Cardiac muscle cell (in vitro differentiated cells and primary cell): ENCODE measurements at regions not wholly inside any gene's neighbourhood (a gene's known extent, or its start where the extent isn't known, plus 50 kb on each side); places are given as distances from the start of the nearest gene placed in this dataset.

Source experiments
- DNase-seq, 2 donors: peaks; one replicate each; pipeline versions ENCODE4 v3.0.0 to v3.0.0-alpha.2; 2010 to 2017; ENCODE audit warnings: low read depth in 1 of 2, low spot score in 1 of 2
- H3K27ac ChIP-seq: fragments of 200-600 bp; sonication (generic); 2 replicates; pipeline ENCODE4 v1.5.1; 2016
- H3K27me3 ChIP-seq: fragments of 200-600 bp; sonication (generic); 2 replicates; pipeline ENCODE4 v1.6.0; 2016; ENCODE audit warnings: control low read depth
- H3K36me3 ChIP-seq: fragments of 200-600 bp; sonication (generic); 2 replicates; pipeline ENCODE4 v1.5.1; 2016; ENCODE audit warnings: control low read depth
- H3K4me1 ChIP-seq: fragments of 200-600 bp; sonication (generic); 2 replicates; pipeline ENCODE4 v1.8.1; 2017; ENCODE audit warnings: low read depth, mild to moderate bottlenecking, mixed run types
- H3K4me3 ChIP-seq: fragments of 200-600 bp; sonication (generic); 2 replicates; pipeline ENCODE4 v1.5.1; 2016; ENCODE audit warnings: mild to moderate bottlenecking
- H3K9me3 ChIP-seq: fragments of 200-600 bp; sonication (generic); 2 replicates; pipeline ENCODE4 v1.5.1; 2017; ENCODE audit warnings: low read depth, mild to moderate bottlenecking, control low read depth
- TF ChIP-seq, protein P1 (sequence below): IDR thresholded peaks from 2 replicates; pipeline ENCODE4 v1.5.1; 2012; ENCODE audit warnings: low read depth, mild to moderate bottlenecking, low read length

DNA sequence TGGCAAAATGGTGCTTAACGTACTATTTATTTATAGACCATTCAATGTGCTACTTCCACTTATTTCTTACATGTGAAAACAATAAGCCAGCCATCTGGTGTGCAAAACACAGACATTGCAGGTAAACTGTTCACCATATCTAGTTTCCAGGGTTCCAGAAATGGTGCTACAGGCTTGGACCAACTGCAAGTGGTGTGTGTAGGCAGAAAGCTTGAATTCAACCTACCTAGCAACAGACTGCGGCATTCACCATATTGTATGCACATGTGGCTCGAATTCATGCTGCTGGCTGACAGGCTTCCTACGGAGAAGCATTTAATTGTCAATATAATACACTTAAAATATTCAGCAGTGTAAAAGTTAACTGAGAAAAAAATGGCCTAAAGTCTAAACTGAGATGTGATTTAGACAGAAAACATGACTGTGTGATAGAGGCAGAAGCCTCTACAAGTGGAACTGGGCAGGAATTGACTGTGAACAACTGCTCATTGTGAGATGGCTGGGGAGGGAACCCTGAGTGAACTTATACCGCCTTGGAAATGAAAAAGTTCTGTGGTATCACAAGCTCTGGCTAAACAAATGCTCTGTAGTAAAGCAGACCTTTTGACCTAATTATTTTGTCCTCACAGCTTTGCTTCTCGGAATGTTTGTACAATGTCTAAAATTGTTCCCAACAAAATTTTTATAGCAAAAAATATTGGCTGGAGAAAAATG lies 434.7 kb downstream of the GRIA2 start:
- H3K4me3 ChIP-seq, result no peak overlapping the region
- H3K9me3 ChIP-seq, result no peaks in the 10 kb centered on the region
- no peak overlapping the region for H3K27ac ChIP-seq
- no peak for DNase-seq
- no peaks in the 10 kb centered on the region for H3K4me1 ChIP-seq
- TF ChIP-seq, protein P1, sequence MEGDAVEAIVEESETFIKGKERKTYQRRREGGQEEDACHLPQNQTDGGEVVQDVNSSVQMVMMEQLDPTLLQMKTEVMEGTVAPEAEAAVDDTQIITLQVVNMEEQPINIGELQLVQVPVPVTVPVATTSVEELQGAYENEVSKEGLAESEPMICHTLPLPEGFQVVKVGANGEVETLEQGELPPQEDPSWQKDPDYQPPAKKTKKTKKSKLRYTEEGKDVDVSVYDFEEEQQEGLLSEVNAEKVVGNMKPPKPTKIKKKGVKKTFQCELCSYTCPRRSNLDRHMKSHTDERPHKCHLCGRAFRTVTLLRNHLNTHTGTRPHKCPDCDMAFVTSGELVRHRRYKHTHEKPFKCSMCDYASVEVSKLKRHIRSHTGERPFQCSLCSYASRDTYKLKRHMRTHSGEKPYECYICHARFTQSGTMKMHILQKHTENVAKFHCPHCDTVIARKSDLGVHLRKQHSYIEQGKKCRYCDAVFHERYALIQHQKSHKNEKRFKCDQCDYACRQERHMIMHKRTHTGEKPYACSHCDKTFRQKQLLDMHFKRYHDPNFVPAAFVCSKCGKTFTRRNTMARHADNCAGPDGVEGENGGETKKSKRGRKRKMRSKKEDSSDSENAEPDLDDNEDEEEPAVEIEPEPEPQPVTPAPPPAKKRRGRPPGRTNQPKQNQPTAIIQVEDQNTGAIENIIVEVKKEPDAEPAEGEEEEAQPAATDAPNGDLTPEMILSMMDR, result no peak
- H3K27me3 ChIP-seq, result no peaks in the 10 kb centered on the region
- no peaks in the 10 kb centered on the region for H3K36me3 ChIP-seq

DNA sequence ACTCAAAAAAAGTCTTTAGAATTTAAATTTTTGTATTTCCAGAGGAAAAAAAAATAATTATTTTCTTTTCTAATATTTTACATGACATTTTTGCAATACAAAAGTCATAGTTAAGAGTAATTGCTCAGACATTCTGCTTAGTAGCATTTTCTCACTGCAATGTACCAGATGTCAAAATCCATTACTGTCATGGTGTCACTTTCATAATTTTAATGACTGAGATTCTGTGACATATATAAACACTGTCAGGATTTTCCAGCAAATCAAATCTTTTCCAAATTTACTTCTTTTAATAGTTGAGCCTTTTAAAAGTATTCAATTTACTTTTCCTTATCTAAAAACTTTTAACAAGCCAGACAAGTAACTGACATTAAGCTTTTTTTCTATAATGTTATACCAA lies 422.7 kb downstream of the GRIA2 start:
- H3K4me3 ChIP-seq, result no peak overlapping the region
- no peak overlapping the region for H3K27ac ChIP-seq
- H3K36me3 ChIP-seq, result no peaks in the 10 kb centered on the region
- TF ChIP-seq, protein P1, result no peak
- DNase-seq, result no peak
- no peaks in the 10 kb centered on the region for H3K4me1 ChIP-seq
- H3K9me3 ChIP-seq, result no peaks in the 10 kb centered on the region
- H3K27me3 ChIP-seq, result no peaks in the 10 kb centered on the region

DNA sequence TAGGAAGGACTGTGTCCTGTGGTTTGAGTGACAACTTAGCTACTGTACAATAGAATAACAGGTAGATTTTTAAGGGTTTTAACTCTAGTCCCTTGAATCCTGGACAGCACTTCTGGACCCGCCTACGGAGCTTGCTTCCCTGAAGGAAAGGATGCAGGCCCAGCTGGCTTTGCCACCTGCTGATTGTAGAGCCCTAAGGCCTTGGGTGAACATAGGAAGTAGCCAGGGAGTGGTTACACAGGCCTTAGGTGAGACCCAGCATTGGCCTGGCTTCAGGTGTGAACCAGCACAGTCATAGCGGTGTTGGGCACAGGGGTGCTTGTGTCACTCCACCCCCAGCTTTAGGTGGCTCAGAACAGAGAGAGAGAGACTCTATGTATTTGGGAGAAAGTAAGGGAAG lies 413.5 kb downstream of the GRIA2 start:
- DNase-seq, result no peak
- TF ChIP-seq, protein P1, result no peak

DNA sequence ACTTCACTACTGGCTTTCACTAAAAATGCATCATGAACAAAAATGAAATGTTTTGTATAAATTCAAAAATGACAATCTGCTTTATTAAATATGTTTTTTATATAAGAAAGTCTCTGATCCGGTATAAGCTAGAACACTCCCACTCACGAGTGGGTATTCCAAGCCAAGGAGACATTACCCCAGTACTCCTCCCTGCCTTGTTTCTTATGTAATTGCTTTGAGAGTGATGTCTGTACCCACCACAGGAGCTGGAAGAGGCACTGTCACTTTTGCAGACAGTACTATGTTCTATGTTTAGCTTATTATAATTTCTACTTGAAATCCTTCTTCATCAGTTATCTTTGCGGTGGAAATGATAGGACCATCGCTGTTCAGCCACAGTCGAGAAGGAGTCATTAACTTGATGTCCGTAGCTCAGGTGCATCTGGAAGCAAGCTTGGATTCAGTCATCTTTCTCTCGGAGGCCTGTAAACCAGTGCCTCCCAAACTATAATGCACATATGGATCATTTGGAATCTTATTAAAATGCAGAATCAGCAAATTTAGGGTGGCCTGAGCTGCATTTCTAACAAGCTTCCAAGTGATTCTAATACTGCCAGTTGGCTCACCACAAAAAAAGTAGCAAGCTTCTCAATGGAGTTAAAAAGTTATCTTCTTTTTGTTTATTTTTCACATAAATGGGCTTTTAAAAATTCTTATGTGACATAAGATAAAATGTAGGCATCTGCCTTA lies 396.4 kb downstream of the GRIA2 start:
- DNase-seq, result no peak
- TF ChIP-seq, protein P1, result no peak
- Histone ChIP-seq H3K4me3 (no peak overlapping the region), H3K36me3 (no peaks in the 10 kb centered on the region), H3K27me3 (no peaks in the 10 kb centered on the region), H3K9me3 (no peaks in the 10 kb centered on the region), H3K27ac (no peak overlapping the region), H3K4me1 (no peaks in the 10 kb centered on the region)

More for the DNA sequence above, 413.5 kb downstream of the GRIA2 start:
- H3K4me3 ChIP-seq, result no peak overlapping the region
- H3K9me3 ChIP-seq, result no peaks in the 10 kb centered on the region
- H3K36me3 ChIP-seq, result no peaks in the 10 kb centered on the region
- no peaks in the 10 kb centered on the region for H3K4me1 ChIP-seq
- no peak overlapping the region for H3K27ac ChIP-seq
- H3K27me3 ChIP-seq, result no peaks in the 10 kb centered on the region

DNA sequence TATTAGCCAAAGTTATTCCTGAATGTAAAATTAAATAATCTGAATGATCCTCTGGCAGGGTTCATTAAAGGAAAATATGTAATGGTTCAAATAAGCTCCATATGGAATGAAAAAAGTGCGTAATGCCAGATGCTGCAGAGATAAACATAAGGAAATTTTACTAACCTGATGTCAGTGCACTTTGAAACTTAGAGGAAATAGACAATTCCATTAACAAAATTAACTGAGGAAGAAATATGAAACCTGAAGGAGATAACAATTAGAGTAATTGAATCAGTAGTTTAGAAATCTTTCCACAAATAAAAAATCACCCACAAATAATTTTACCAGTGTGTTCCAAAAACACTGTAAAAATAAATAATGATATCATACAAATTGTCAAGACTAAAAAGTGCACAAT lies 387.5 kb downstream of the GRIA2 start:
- DNase-seq, result no peak

More for the DNA sequence above, 387.5 kb downstream of the GRIA2 start:
- Histone ChIP-seq H3K36me3 (no peaks in the 10 kb centered on the region), H3K4me1 (no peaks in the 10 kb centered on the region), H3K27me3 (no peaks in the 10 kb centered on the region), H3K4me3 (no peak overlapping the region), H3K27ac (no peak overlapping the region), H3K9me3 (no peaks in the 10 kb centered on the region)
- TF ChIP-seq, protein P1, result no peak
